ENCODE measurements at regions not wholly inside any gene's neighbourhood (a gene's known extent, or its start where the extent isn't known, plus 50 kb on each side); places are given as distances from the start of the nearest gene placed in this dataset.
"Not testable (repeated sequence)": the region's sequence is repeated elsewhere in the genome, so short reads cannot be mapped to it uniquely, and the experiment has no call there.

DNA sequence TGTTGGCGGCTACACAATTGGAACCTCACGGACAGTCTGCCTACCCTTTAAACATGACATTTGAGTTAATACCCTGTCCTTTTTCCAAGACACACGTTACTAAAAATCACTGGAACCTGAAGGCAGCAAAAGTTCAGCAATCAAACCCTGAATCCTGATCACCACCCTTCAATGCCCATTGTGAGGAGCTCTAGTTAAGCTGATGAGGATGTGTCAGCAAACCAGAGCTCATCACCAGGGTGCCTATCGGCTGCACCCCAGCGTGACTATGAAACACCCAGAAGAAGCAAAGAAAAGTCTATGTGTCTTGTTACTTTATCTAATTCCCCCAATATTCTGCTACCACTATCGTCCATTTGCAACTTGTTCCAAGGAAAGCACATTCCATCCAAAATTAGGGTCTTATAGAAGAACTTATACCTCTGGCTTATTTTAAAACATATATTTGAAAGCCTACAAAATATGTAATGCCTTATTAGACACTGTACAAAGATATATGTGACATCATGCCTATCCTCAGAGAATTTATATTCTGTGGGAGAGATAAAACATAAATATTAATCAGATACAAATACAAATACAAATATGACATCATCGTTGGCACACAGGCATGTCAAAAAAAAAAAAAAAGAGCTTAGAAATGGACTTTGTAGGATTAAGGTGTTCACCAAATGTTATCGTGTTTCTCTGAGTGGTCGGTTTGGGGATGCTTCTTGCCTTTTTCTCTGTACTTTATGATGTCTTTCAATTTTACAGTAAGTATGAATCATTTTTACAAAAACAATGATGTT, 219.7 kb upstream of the SETMAR start:
- POLR2A ChIA-PET: interaction anchor here (0.6 to 0.7 kb wide), 2 partner anchors 48 to 104 kb away, joined by 3 to 4 read pairs; no protein-coding TSS in a partner anchor
- CTCF ChIA-PET (ENCODE audit: unreplicated experiment): no interaction called here
- no TSS peak for BruUV-seq (replicated peaks)

DNA sequence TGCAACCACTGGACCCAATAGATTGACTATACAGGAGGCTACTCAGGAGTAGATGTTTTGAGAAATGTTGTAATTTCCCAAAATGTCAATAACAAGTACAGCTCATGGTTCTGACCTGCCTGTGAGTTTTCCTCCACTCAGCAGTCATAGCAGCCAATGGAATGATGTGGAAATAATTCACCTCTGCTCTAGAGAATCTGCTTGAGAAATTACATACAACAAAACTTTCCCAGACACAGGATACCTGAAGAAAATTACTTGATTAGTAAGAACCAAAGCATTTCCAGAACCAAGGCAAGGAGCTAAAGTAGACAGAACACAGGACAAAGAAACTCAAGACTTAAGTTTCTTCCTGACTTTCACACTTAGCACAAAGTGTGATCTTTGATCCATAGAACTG, 218.9 kb upstream of the SETMAR start:
- H3K4me1 ChIP-seq (ENCODE audit: insufficient read depth, low read length, poor library complexity, severe bottlenecking): no peaks in the 10 kb centered on the region
- H3K79me2 ChIP-seq (ENCODE audit: insufficient read depth, low read depth, low read length): no peaks in the 10 kb centered on the region
- no peaks in the 10 kb centered on the region for H3K9me2 ChIP-seq (ENCODE audit: insufficient read depth, low read length)
- DNase-seq (ENCODE audit: low spot score): no peak
- no peak overlapping the region for H3K27ac ChIP-seq (ENCODE audit: low read depth, low read length, poor library complexity, severe bottlenecking)
- BruUV-seq (replicated peaks): no TSS peak
- no peak overlapping the region for H2AFZ ChIP-seq (ENCODE audit: low read length)
- TF ChIP-seq, protein P1, sequence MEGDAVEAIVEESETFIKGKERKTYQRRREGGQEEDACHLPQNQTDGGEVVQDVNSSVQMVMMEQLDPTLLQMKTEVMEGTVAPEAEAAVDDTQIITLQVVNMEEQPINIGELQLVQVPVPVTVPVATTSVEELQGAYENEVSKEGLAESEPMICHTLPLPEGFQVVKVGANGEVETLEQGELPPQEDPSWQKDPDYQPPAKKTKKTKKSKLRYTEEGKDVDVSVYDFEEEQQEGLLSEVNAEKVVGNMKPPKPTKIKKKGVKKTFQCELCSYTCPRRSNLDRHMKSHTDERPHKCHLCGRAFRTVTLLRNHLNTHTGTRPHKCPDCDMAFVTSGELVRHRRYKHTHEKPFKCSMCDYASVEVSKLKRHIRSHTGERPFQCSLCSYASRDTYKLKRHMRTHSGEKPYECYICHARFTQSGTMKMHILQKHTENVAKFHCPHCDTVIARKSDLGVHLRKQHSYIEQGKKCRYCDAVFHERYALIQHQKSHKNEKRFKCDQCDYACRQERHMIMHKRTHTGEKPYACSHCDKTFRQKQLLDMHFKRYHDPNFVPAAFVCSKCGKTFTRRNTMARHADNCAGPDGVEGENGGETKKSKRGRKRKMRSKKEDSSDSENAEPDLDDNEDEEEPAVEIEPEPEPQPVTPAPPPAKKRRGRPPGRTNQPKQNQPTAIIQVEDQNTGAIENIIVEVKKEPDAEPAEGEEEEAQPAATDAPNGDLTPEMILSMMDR (conservative IDR thresholded peaks at IDR 0.05; ENCODE audit: low read length): no peak
- TF ChIP-seq EZH2phosphoT487 (IDR thresholded peaks at IDR 0.05; ENCODE audit: borderline replicate concordance, low read depth, low read length): no peak
- no peak overlapping the region for H3K4me2 ChIP-seq (ENCODE audit: low read length)
- intact Hi-C loops (cut with micrococcal nuclease; ENCODE audit: unreplicated experiment): no loop called here
- POLR2A ChIA-PET: interaction anchor here (0.6 kb wide), 1 partner anchor 49 kb away, joined by 4 read pairs; no protein-coding TSS in a partner anchor
- H3K4me3 ChIP-seq (ENCODE audit: low read depth, low read length, poor library complexity, severe bottlenecking): no peak overlapping the region
- CTCF ChIA-PET (ENCODE audit: unreplicated experiment): no interaction called here
- H4K20me1 ChIP-seq (ENCODE audit: insufficient read depth, low read length): no peaks in the 10 kb centered on the region
- no peaks in the 10 kb centered on the region for H3K36me3 ChIP-seq (ENCODE audit: insufficient read depth, low read length)
- no peaks in the 10 kb centered on the region for H3K9me3 ChIP-seq (ENCODE audit: low read length)

More for the DNA sequence above, 219.7 kb upstream of the SETMAR start:
- Histone ChIP-seq H3K4me1 (ENCODE audit: insufficient read depth, low read length, poor library complexity, severe bottlenecking) (no peaks in the 10 kb centered on the region), H3K4me2 (ENCODE audit: low read length) (no peak overlapping the region), H2AFZ (ENCODE audit: low read length) (no peak overlapping the region), H3K36me3 (ENCODE audit: insufficient read depth, low read length) (no peaks in the 10 kb centered on the region), H3K9me2 (ENCODE audit: insufficient read depth, low read length) (no peaks in the 10 kb centered on the region), H3K9me3 (ENCODE audit: low read length) (no peaks in the 10 kb centered on the region), H3K4me3 (ENCODE audit: low read depth, low read length, poor library complexity, severe bottlenecking) (no peak overlapping the region), H3K27ac (ENCODE audit: low read depth, low read length, poor library complexity, severe bottlenecking) (no peak overlapping the region), H3K79me2 (ENCODE audit: insufficient read depth, low read depth, low read length) (no peaks in the 10 kb centered on the region), H4K20me1 (ENCODE audit: insufficient read depth, low read length) (no peaks in the 10 kb centered on the region)
- intact Hi-C loops (cut with micrococcal nuclease; ENCODE audit: unreplicated experiment): no loop called here
- TF ChIP-seq, protein P1 (conservative IDR thresholded peaks at IDR 0.05; ENCODE audit: low read length): no peak
- no peak for TF ChIP-seq EZH2phosphoT487 (IDR thresholded peaks at IDR 0.05; ENCODE audit: borderline replicate concordance, low read depth, low read length)
- DNase-seq (ENCODE audit: low spot score): no peak

DNA sequence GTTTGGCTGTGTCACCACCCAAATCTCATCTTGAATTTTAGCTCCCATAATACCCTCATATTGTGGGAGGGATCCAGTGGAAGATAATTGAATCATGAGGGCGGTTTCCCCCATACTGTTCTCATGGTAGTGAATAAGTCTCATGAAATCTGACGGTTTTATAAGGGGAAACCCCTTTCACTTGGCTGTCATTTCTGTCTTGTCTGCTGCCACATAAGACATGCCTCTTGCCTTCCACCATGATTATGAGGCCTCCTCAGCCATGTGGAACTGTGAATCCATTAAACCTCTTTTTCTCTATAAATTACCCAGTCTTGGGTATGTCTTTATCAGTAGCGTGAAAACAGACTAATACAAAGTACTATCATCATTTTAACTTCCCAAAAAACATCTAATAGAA, 216.5 kb upstream of the SETMAR start:
- POLR2A ChIA-PET: interaction anchor here (0.7 kb wide), 1 partner anchor 611 kb away, joined by 6 read pairs; no protein-coding TSS in a partner anchor
- BruUV-seq (replicated peaks); CTCF ChIA-PET (ENCODE audit: unreplicated experiment): not testable (repeated sequence)

More for the DNA sequence above, 216.5 kb upstream of the SETMAR start:
- intact Hi-C loops (cut with micrococcal nuclease; ENCODE audit: unreplicated experiment); DNase-seq (ENCODE audit: low spot score); H3K79me2 ChIP-seq (ENCODE audit: insufficient read depth, low read depth, low read length); H3K4me3 ChIP-seq (ENCODE audit: low read depth, low read length, poor library complexity, severe bottlenecking); H3K4me1 ChIP-seq (ENCODE audit: insufficient read depth, low read length, poor library complexity, severe bottlenecking); H3K4me2 ChIP-seq (ENCODE audit: low read length); H4K20me1 ChIP-seq (ENCODE audit: insufficient read depth, low read length); H3K27ac ChIP-seq (ENCODE audit: low read depth, low read length, poor library complexity, severe bottlenecking); H2AFZ ChIP-seq (ENCODE audit: low read length); H3K9me2 ChIP-seq (ENCODE audit: insufficient read depth, low read length); H3K36me3 ChIP-seq (ENCODE audit: insufficient read depth, low read length); H3K9me3 ChIP-seq (ENCODE audit: low read length): not testable (repeated sequence)
